HG03135 (cell line): ENCODE measurements at regions not wholly inside any gene's neighbourhood (a gene's known extent, or its start where the extent isn't known, plus 50 kb on each side); places are given as distances from the start of the nearest gene placed in this dataset.

ENCODE experiments used
- ATAC-seq: cut with Tn5 transposase; IDR thresholded peaks from one replicate; pipeline ENCODE4 v1.9.1; 2021; ENCODE audit warnings: mild to moderate bottlenecking, moderate library complexity; ENCODE audit not compliant: unreplicated experiment

GRCh38 chr1:228867108-228867950, 132.1 kb downstream of the RHOU start:
- ATAC-seq = no peak

- no peak for ATAC-seq
These were observed 132.9 kb downstream of the RHOU start for GRCh38 chr1:228867951-228868730.

DNA sequence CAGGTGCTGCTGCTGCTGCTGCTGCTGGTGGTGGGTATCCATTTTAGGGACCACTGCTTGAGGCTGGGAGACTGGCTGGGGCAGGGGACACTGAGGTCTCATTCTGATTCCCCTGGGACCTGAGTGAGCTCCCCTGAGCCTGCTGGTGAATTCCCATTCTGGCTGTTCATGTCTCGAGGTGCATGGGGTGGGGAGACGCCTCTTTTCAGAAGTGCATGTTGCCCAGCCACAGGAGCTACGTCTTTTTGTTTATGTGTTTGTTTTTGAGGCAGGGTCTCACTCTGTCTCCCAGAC, 133.4 kb downstream of the RHOU start:
- ATAC-seq = no peak

DNA sequence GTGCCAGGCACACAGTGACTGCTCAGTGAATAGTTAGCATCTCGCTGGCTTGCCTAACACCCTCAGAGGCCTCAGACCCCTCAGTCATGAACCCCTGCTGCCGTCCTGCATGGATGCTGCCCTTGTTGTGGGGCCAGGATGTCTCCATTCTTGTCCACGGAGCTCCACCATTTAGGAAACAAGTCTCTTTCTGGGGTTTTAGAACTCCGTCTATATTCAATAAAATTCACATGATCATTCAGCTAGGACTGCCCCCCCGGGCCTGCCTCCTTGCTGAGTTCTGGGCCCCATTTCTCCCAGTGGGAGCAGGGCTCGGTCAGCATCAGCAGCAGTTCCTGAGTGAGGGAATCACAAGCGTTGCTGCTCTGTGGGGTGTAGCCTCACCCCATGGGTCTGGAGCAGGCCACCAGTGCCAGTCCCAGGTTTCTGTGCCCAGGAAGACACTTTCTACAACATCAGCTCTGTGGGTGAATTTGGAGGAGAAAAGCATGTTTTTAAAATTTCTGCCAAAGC, 134.1 kb downstream of the RHOU start:
- no peak for ATAC-seq

DNA sequence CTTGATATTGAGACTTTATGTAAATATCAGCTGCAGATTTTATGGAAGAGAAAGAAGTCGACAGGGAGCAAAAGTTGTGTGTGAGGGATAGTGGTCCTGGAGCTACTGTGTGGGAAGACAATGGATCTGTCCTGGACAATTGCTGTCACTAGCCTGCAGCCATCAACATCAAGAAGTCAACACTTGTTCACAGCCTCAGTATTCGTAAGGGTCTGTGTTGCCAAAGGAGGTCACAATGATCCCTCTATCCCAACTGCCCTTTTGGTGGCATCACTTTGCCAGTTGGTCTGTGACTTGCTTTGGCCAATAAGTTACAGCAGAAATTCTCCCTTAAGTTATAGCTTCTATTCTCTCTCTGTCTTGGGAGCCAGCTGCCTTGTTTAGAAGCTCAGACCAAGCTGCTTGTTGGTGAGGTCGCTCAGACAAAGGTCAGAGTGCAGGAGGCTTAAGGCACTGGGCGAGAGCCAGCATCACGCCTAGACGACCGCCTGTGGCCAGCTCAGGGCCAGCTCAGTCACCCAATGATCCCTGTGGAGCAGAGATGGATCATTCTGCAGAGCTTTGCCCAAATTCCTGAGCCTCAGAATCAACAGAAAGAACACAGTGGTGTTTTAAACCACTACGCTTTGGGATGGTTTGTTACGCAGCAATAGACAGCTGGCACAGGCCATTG, 134.9 kb downstream of the RHOU start:
- no peak for ATAC-seq

DNA sequence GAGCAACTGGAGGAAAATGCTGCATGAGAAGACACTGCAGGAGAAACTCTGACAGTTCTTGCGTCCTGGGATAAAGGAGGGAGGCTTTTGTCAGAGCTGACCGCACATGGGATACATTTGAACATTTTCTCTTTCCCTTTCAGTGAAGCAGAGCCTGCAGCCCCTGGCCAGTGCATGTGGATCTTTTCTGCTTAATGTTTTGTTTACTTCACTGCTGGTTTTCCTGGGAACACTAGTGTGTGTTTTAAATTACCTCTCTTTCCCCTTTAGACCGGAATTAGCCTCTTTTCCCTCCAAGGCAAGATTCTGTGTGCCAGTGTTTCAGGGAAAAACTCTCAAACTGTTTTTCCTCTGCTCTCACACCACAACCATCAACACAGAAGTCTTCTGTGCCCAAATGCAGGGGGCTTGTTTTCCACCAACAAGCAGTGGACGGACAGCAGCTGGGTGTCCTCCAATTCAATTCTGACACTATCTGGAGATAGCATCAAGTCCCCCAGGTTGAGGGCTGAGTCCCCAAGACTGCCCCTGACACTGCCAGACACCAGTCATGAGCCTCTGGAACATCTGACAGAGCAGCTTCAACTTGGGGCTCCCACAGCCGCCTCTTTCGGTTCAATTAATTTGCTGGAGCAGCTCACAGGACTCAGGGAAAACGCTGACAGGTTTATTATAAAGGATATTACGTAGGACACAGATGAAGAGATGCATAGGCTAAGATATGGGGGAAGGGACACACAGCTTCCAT, 136.2 kb downstream of the RHOU start:
- ATAC-seq = no peak

- no peak for ATAC-seq
These were observed 136.8 kb downstream of the RHOU start for GRCh38 chr1:228872080-228872479.

DNA sequence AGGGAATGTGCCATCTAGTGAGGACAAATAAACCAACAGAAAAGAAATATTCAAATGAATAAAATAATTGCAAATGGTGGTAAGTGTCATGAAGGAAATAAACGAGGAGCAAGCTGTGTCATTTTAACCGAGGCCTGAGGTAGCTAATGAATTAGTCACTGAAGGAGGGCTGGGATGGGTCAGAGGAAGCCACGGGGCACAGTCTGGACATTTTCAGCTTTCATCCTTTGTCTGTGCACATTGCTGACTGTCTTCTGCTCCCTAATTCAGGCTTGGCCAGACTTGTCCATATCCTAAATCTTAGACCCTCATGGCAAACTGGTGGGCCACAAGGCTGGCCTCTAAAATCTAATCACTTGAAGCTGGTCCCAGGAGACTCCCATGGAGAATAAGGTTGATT, 138.4 kb downstream of the RHOU start:
- ATAC-seq = no peak

GRCh38 chr1:228875741-228876140, 140.5 kb downstream of the RHOU start:
- ATAC-seq = no peak

DNA sequence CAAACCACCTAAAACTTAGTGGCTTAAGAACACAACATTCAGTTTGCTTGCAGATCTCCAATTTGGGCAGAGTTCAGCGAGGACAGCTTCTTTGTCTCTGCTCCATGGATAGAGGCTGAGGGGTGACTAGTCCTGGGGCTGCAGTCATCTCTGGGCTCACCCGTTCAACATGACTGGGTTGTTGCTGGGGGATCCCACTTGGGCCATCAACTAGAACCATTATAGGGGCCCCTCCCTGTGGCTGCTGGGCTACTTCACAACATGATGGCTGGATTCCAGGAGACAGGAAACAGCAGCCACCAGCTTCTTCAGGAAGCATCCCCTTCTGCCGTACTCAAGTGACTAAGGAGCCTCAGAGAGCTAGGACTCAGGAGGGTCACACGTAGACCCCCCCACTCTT, 140.9 kb downstream of the RHOU start:
- ATAC-seq = no peak

DNA sequence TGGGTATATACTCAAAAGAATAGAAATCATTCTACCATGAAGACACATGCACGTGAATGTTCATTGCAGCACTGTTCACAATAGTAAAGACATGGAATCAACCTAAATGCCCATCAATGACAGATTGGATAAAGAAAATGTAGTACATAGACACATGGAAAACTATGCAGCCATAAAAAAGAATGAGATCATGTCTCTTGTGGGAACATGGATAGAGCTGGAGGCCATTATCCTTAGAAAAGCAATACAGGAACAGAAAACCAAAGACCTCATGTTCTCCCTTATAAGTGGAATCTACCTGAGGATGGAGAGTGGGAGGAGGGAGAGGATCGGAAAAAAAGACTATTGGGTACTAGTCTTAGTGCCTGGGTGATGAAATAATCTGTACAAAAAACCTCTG, 143.9 kb downstream of the RHOU start:
- ATAC-seq = no peak

- no peak for ATAC-seq
These were observed 146.9 kb downstream of the RHOU start for GRCh38 chr1:228882041-228882770.

GRCh38 chr1:228882771-228883450, 147.6 kb downstream of the RHOU start:
- no peak for ATAC-seq

DNA sequence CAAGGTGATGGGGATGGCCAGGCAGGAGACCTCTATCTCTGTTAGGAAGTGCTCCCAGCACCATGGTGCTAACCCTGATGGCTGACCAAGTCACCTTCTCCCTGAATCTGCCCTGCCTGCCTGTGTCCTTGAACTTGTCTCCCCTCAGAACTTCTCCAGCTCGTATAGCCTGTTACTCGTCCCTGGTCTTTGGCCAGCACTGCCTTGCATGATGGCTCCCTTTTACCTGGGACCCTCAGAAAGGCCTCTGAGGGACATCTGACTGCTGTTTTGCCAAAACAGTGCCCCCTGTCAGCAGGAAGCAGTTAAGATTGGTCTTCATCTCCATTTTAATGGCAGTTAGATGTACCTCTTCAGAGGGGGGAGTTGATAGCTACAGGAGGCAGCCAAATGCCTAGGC, 148.3 kb downstream of the RHOU start:
- ATAC-seq = no peak

GRCh38 chr1:228884196-228884595, 148.9 kb downstream of the RHOU start:
- no peak for ATAC-seq

GRCh38 chr1:228884615-228885566, 149.6 kb downstream of the RHOU start:
- ATAC-seq = no peak

- ATAC-seq = no peak
These were observed 150.6 kb downstream of the RHOU start for GRCh38 chr1:228885845-228886244.

DNA sequence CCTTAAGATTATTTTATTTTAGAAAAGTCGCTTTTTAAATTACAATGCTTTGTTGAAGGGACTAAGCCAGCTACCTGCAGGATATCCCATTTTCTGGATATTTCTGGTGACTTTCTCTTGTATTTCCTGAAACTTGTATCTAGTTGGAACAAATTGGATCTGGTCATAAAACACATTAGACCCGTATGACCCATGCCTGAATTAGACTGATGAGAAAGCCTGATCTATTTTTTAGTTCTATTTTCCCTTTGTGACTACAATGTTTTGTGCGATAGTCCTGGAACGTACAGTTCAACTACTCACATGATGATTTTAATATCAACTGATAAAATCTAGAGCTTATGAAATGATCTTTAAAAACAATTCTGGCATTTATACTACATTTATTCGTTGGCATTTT, 151.8 kb downstream of the RHOU start:
- ATAC-seq = no peak

- no peak for ATAC-seq
These were observed 152.7 kb downstream of the RHOU start for GRCh38 chr1:228887960-228888359.
